H1 (cell line): ENCODE measurements at regions not wholly inside any gene's neighbourhood (a gene's known extent, or its start where the extent isn't known, plus 50 kb on each side); places are given as distances from the start of the nearest gene placed in this dataset.

Experiments
- BRCA1 ChIP-seq: IDR thresholded peaks from 2 replicates; pipeline ENCODE4 v1.6.1; 2012; ENCODE audit warnings: low read depth, low read length, improper control_type of control experiment
- EGR1 ChIP-seq: IDR thresholded peaks from 2 replicates; pipeline ENCODE4 v1.6.1; 2011; ENCODE audit warnings: low read depth, low read length, borderline replicate concordance
- FOSL1 ChIP-seq: IDR thresholded peaks from 2 replicates; pipeline ENCODE4 v1.6.1; 2011; ENCODE audit warnings: mild to moderate bottlenecking, low read depth, low read length, moderate library complexity; ENCODE audit not compliant: insufficient read depth
- TF ChIP-seq, protein P1 (sequence below): fragments of 300-600 bp; sonication (generic); IDR thresholded peaks from 2 replicates; pipeline ENCODE4 v1.7.1; 2012; ENCODE audit warnings: low read length, moderate library complexity, mild to moderate bottlenecking, inconsistent platforms; ENCODE audit not compliant: insufficient replicate concordance
- TF ChIP-seq, protein P2 (sequence below): IDR thresholded peaks from 2 replicates; pipeline ENCODE4 v1.6.1; 2011; ENCODE audit warnings: low read depth, mild to moderate bottlenecking, low read length; ENCODE audit not compliant: insufficient read depth

DNA sequence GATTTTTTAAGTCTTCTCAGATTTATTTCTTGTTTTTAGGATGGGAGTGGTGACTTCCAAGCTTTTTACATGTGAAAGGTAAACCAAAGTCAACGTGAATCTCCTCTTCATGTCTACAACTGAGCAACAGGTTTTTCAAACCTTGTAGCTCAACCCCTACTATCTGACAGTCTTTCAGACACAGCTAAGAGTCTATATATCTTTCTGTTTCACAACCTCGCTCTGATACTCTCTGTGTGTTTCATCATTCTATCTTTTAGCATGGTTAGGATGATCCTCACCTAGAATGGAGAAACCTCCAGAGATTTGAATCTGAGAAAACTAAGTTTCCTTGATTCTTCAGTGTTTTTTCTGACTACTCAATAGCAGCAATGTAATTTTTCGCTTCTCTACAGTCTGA, 96.1 kb downstream of the EPDR1 start (continued):
- TF ChIP-seq, protein P1, sequence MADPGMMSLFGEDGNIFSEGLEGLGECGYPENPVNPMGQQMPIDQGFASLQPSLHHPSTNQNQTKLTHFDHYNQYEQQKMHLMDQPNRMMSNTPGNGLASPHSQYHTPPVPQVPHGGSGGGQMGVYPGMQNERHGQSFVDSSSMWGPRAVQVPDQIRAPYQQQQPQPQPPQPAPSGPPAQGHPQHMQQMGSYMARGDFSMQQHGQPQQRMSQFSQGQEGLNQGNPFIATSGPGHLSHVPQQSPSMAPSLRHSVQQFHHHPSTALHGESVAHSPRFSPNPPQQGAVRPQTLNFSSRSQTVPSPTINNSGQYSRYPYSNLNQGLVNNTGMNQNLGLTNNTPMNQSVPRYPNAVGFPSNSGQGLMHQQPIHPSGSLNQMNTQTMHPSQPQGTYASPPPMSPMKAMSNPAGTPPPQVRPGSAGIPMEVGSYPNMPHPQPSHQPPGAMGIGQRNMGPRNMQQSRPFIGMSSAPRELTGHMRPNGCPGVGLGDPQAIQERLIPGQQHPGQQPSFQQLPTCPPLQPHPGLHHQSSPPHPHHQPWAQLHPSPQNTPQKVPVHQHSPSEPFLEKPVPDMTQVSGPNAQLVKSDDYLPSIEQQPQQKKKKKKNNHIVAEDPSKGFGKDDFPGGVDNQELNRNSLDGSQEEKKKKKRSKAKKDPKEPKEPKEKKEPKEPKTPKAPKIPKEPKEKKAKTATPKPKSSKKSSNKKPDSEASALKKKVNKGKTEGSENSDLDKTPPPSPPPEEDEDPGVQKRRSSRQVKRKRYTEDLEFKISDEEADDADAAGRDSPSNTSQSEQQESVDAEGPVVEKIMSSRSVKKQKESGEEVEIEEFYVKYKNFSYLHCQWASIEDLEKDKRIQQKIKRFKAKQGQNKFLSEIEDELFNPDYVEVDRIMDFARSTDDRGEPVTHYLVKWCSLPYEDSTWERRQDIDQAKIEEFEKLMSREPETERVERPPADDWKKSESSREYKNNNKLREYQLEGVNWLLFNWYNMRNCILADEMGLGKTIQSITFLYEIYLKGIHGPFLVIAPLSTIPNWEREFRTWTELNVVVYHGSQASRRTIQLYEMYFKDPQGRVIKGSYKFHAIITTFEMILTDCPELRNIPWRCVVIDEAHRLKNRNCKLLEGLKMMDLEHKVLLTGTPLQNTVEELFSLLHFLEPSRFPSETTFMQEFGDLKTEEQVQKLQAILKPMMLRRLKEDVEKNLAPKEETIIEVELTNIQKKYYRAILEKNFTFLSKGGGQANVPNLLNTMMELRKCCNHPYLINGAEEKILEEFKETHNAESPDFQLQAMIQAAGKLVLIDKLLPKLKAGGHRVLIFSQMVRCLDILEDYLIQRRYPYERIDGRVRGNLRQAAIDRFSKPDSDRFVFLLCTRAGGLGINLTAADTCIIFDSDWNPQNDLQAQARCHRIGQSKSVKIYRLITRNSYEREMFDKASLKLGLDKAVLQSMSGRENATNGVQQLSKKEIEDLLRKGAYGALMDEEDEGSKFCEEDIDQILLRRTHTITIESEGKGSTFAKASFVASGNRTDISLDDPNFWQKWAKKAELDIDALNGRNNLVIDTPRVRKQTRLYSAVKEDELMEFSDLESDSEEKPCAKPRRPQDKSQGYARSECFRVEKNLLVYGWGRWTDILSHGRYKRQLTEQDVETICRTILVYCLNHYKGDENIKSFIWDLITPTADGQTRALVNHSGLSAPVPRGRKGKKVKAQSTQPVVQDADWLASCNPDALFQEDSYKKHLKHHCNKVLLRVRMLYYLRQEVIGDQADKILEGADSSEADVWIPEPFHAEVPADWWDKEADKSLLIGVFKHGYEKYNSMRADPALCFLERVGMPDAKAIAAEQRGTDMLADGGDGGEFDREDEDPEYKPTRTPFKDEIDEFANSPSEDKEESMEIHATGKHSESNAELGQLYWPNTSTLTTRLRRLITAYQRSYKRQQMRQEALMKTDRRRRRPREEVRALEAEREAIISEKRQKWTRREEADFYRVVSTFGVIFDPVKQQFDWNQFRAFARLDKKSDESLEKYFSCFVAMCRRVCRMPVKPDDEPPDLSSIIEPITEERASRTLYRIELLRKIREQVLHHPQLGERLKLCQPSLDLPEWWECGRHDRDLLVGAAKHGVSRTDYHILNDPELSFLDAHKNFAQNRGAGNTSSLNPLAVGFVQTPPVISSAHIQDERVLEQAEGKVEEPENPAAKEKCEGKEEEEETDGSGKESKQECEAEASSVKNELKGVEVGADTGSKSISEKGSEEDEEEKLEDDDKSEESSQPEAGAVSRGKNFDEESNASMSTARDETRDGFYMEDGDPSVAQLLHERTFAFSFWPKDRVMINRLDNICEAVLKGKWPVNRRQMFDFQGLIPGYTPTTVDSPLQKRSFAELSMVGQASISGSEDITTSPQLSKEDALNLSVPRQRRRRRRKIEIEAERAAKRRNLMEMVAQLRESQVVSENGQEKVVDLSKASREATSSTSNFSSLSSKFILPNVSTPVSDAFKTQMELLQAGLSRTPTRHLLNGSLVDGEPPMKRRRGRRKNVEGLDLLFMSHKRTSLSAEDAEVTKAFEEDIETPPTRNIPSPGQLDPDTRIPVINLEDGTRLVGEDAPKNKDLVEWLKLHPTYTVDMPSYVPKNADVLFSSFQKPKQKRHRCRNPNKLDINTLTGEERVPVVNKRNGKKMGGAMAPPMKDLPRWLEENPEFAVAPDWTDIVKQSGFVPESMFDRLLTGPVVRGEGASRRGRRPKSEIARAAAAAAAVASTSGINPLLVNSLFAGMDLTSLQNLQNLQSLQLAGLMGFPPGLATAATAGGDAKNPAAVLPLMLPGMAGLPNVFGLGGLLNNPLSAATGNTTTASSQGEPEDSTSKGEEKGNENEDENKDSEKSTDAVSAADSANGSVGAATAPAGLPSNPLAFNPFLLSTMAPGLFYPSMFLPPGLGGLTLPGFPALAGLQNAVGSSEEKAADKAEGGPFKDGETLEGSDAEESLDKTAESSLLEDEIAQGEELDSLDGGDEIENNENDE, result no peak
- TF ChIP-seq, protein P2, sequence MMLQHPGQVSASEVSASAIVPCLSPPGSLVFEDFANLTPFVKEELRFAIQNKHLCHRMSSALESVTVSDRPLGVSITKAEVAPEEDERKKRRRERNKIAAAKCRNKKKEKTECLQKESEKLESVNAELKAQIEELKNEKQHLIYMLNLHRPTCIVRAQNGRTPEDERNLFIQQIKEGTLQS, result no peak
- TF ChIP-seq BRCA1, result no peak
- TF ChIP-seq FOSL1, result no peak
- no peak for TF ChIP-seq EGR1
